ENCODE measurements at regions not wholly inside any gene's neighbourhood (a gene's known extent, or its start where the extent isn't known, plus 50 kb on each side); places are given as distances from the start of the nearest gene placed in this dataset.

- DNase-seq (ENCODE audit: low read depth, low spot score) (no peak), FAIRE-seq (no peak)
- Histone ChIP-seq H4K20me1 (replicated peaks; ENCODE audit: control insufficient read depth, extremely low read depth, insufficient read depth, low read length) (no peaks in the 10 kb centered on the region), H3K36me3 (ENCODE audit: control insufficient read depth in 2 of 2, extremely low read depth in 1 of 2, insufficient read depth in 2 of 2, low read length in 2 of 2) (no peaks in the 10 kb centered on the region), H3K79me2 (ENCODE audit: control insufficient read depth, insufficient read depth, low read length) (no peaks in the 10 kb centered on the region), H2AFZ (ENCODE audit: low read depth, low read length) (no peak overlapping the region), H3K4me2 (ENCODE audit: insufficient read depth, low read length) (no peak overlapping the region), H3K4me1 (ENCODE audit: control insufficient read depth, extremely low read depth, insufficient read depth, low read length) (no peaks in the 10 kb centered on the region), H3K4me3 (replicated peaks in 1 of 3; ENCODE audit: insufficient read depth in 1 of 3, low read depth in 1 of 3, low read length in 3 of 3) (no peak overlapping the region), H3K9me3 (replicated peaks; ENCODE audit: control insufficient read depth, insufficient read depth, low read length) (no peaks in the 10 kb centered on the region), H3K9me1 (replicated peaks; ENCODE audit: control insufficient read depth, extremely low read depth, insufficient read depth, low read length) (no peaks in the 10 kb centered on the region), H3K27me3 (ENCODE audit: control insufficient read depth in 2 of 2, insufficient read depth in 2 of 2, low read length in 2 of 2) (no peaks in the 10 kb centered on the region), H3K27ac (ENCODE audit: insufficient read depth, low read depth, low read length) (no peak overlapping the region), H3K9ac (replicated peaks; ENCODE audit: extremely low read depth, insufficient read depth, low read length) (no peak overlapping the region)
- CTCF ChIA-PET = interaction anchor here (1.1 kb wide), 1 partner anchor 15 kb away, joined by 3 read pairs; no protein-coding TSS in a partner anchor
- intact Hi-C loops (cut with micrococcal nuclease) (no loop called here), dilution Hi-C loops (cut with MboI; ENCODE audit: extremely low pct_ligation_motif_present, low sequenced_read_pairs) (no loop called here)
- POLR2A ChIA-PET = no interaction called here
- TF ChIP-seq POLR2A (IDR thresholded peaks at IDR 0.05; ENCODE audit: low read depth, low read length) (no peak), CTCF (IDR thresholded peaks at IDR 0.05; ENCODE audit: extremely low read depth in 1 of 2, insufficient read depth in 1 of 2, low read depth in 1 of 2, low read length in 2 of 2) (no peak), JUN (IDR thresholded peaks at IDR 0.05; ENCODE audit: borderline replicate concordance, insufficient read depth, insufficient read length, low read depth) (no peak), POLR2AphosphoS5 (IDR thresholded peaks at IDR 0.05; ENCODE audit: insufficient read depth, low read depth, low read length) (no peak), EZH2 (IDR thresholded peaks at IDR 0.05; ENCODE audit: borderline replicate concordance, low read depth, low read length, severe bottlenecking) (no peak), GATA2 (IDR thresholded peaks at IDR 0.05; ENCODE audit: insufficient read depth, insufficient read length, low read depth, low read length) (no peak), MYC (IDR thresholded peaks at IDR 0.05; ENCODE audit: low read depth, low read length) (no peak), MAX (IDR thresholded peaks at IDR 0.05; ENCODE audit: insufficient read depth, insufficient read length) (no peak)
- no TSS peak for BruUV-seq (replicated peaks)
Measured at GRCh38 chr2:228657807-228658402, 476.4 kb upstream of the SPHKAP start.

All from endothelial cell of umbilical vein (primary cell).